Activated CD4-positive, CD25-positive, alpha-beta regulatory T cell (primary cell): ENCODE measurements at regions not wholly inside any gene's neighbourhood (a gene's known extent, or its start where the extent isn't known, plus 50 kb on each side); places are given as distances from the start of the nearest gene placed in this dataset.

Experiments used
- DNase-seq, 4 experiments: peaks; one replicate each; lab custom pipeline; 2025; lab: John Stamatoyannopoulos, UW

GRCh38 chr6:167643223-167643622, 183.5 kb upstream of the AFDN start:
- no peak for DNase-seq

- no peak for DNase-seq
Measured at GRCh38 chr6:167643716-167644115, 183.0 kb upstream of the AFDN start.

- no peak for DNase-seq
Measured at GRCh38 chr6:167644412-167645132, 182.1 kb upstream of the AFDN start.

- no peak for DNase-seq
Measured at GRCh38 chr6:167645368-167645767, 181.3 kb upstream of the AFDN start.

- no peak for DNase-seq
Measured at GRCh38 chr6:167647306-167647705, 179.4 kb upstream of the AFDN start.

GRCh38 chr6:167647737-167648470, 178.8 kb upstream of the AFDN start:
- DNase-seq: no peak

- no peak for DNase-seq
Measured at GRCh38 chr6:167648501-167649278, 178.0 kb upstream of the AFDN start.

GRCh38 chr6:167649476-167649875, 177.2 kb upstream of the AFDN start:
- DNase-seq: no peak

- DNase-seq: no peak
Measured at GRCh38 chr6:167650730-167651317, 175.9 kb upstream of the AFDN start.

GRCh38 chr6:167651318-167652041, 175.2 kb upstream of the AFDN start:
- no peak for DNase-seq

- no peak for DNase-seq
Measured at GRCh38 chr6:167652042-167652700, 174.5 kb upstream of the AFDN start.

GRCh38 chr6:167652701-167653095, 174.0 kb upstream of the AFDN start:
- no peak for DNase-seq

GRCh38 chr6:167653561-167653960, 173.2 kb upstream of the AFDN start:
- no peak for DNase-seq

- no peak for DNase-seq
Measured at GRCh38 chr6:167654389-167654788, 172.3 kb upstream of the AFDN start.

- DNase-seq: no peak
Measured at GRCh38 chr6:167655174-167655821, 171.4 kb upstream of the AFDN start.

GRCh38 chr6:167658106-167658505, 168.6 kb upstream of the AFDN start:
- no peak for DNase-seq

- DNase-seq: no peak
Measured at GRCh38 chr6:167659046-167659445, 167.7 kb upstream of the AFDN start.

- no peak for DNase-seq
Measured at GRCh38 chr6:167660424-167660823, 166.3 kb upstream of the AFDN start.

GRCh38 chr6:167660944-167661551, 165.7 kb upstream of the AFDN start:
- DNase-seq: no peak

- no peak for DNase-seq
Measured at GRCh38 chr6:167661552-167662044, 165.1 kb upstream of the AFDN start.
